Neural cell (in vitro differentiated cells): ENCODE measurements at regions not wholly inside any gene's neighbourhood (a gene's known extent, or its start where the extent isn't known, plus 50 kb on each side); places are given as distances from the start of the nearest gene placed in this dataset.

ENCODE experiments used
- EP300 ChIP-seq: fragments of 450-650 bp; conservative IDR thresholded peaks from 2 replicates; pipeline ENCODE4 v1.6.1; 2014; ENCODE audit warnings: antibody characterized with exemption, mild to moderate bottlenecking, moderate library complexity; ENCODE audit not compliant: poor library complexity, severe bottlenecking
- EZH2 ChIP-seq: fragments of 200-600, 300-800 bp; shearing (Covaris generic), sonication (generic); IDR thresholded peaks from 2 replicates; pipeline ENCODE4 v1.6.1; 2014; ENCODE audit warnings: antibody characterized with exemption, low read length, borderline replicate concordance, mild to moderate bottlenecking; ENCODE audit not compliant: insufficient read depth, poor library complexity, severe bottlenecking
- POLR2AphosphoS5 ChIP-seq: IDR thresholded peaks from 2 replicates; pipeline ENCODE4 v1.6.1; 2012
- RAD21 ChIP-seq: fragments of 450-650 bp; conservative IDR thresholded peaks from 2 replicates; pipeline ENCODE4 v1.6.1; 2014; ENCODE audit warnings: antibody characterized with exemption, mild to moderate bottlenecking, moderate library complexity
- TAF1 ChIP-seq: IDR thresholded peaks from 2 replicates; pipeline ENCODE4 v1.6.1; 2012; ENCODE audit warnings: low read depth
- TF ChIP-seq, protein P1 (sequence below): fragments of 450-650 bp; IDR thresholded peaks from 2 replicates; pipeline ENCODE4 v1.5.1; 2014; ENCODE audit warnings: antibody characterized with exemption, mild to moderate bottlenecking, moderate library complexity; ENCODE audit not compliant: poor library complexity, severe bottlenecking

DNA sequence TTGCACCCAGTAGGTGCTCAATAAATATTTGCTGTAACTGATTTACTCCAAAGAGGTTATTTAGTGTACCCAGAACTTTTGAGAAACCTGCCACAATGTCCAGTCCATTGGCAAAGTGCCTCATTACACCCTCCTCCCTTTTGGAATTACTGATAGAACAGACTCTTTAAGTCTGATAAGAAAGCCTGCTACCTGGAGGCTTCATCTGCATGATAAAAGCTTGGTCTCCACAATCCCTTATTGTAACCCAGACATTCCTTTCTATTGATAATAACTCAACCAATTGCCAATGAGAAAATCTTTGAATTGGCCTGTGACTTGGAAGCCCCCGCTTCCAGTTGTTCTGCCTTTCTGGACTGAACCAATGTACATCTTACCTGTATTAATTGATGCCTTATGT lies 127.0 kb upstream of the FOXN2 start:
- no peak for TF ChIP-seq EP300
- no peak for TF ChIP-seq EZH2
- TF ChIP-seq, protein P1, sequence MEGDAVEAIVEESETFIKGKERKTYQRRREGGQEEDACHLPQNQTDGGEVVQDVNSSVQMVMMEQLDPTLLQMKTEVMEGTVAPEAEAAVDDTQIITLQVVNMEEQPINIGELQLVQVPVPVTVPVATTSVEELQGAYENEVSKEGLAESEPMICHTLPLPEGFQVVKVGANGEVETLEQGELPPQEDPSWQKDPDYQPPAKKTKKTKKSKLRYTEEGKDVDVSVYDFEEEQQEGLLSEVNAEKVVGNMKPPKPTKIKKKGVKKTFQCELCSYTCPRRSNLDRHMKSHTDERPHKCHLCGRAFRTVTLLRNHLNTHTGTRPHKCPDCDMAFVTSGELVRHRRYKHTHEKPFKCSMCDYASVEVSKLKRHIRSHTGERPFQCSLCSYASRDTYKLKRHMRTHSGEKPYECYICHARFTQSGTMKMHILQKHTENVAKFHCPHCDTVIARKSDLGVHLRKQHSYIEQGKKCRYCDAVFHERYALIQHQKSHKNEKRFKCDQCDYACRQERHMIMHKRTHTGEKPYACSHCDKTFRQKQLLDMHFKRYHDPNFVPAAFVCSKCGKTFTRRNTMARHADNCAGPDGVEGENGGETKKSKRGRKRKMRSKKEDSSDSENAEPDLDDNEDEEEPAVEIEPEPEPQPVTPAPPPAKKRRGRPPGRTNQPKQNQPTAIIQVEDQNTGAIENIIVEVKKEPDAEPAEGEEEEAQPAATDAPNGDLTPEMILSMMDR = no peak
- no peak for TF ChIP-seq RAD21
- no peak for TF ChIP-seq POLR2AphosphoS5
- TF ChIP-seq TAF1 = no peak
